Astrocyte of the spinal cord (primary cell): ENCODE measurements at regions not wholly inside any gene's neighbourhood (a gene's known extent, or its start where the extent isn't known, plus 50 kb on each side); places are given as distances from the start of the nearest gene placed in this dataset.

Experiments
- DNase-seq: peaks from one replicate; pipeline ENCODE4 v3.0.0; 2011; ENCODE audit warnings: low read depth, low spot score
- H3K4me3 ChIP-seq: 2 replicates; pipeline ENCODE4 v1.5.1; 2011; ENCODE audit warnings: low read depth, mild to moderate bottlenecking, low read length, moderate library complexity
- CTCF ChIP-seq: IDR thresholded peaks from 2 replicates; pipeline ENCODE4 v1.5.1; 2012; ENCODE audit warnings: low read depth, mild to moderate bottlenecking, low read length, inconsistent platforms
- in situ Hi-C: cut with HindIII; loops from 2 replicates; pipeline ENCODE4 v1.10.0; 2017; ENCODE audit warnings: low sequenced_read_pairs

- in situ Hi-C loops: no loop called here
- H3K4me3 ChIP-seq: no peak overlapping the region
- no peak for TF ChIP-seq CTCF
- DNase-seq: no peak
These were observed 250.1 kb upstream of the MBL2 start for GRCh38 chr10:53022611-53023088.

DNA sequence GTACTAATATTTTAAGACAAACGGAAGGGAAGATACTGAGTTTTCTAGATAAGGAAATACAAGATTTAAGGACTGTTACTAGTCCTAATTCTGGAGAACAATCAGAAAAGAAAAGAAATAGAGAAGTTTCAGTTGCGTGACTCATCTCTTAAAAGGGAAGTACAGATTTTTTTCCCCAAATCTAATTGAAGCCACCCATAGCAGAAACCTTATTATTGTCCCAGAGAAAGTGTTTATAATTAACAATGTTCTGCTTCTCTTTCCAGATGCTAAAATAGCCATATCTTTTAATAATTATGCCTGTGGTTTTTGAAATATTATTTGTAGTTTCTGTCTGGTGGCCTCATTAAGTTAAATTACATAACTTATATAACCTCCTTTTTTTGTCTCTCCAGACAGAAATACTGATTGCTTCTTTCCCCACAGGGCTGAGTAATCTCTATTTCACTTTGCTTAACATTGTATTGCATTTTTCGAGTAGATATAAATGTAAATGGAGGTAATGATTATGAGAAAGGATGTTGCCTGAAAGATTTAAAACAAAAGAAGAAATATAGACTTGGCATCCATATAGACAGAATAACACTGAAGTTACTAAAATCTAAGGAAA lies 240.7 kb upstream of the MBL2 start:
- in situ Hi-C loops: no loop called here
- no peak for DNase-seq
- no peak overlapping the region for H3K4me3 ChIP-seq
- TF ChIP-seq CTCF: no peak

DNA sequence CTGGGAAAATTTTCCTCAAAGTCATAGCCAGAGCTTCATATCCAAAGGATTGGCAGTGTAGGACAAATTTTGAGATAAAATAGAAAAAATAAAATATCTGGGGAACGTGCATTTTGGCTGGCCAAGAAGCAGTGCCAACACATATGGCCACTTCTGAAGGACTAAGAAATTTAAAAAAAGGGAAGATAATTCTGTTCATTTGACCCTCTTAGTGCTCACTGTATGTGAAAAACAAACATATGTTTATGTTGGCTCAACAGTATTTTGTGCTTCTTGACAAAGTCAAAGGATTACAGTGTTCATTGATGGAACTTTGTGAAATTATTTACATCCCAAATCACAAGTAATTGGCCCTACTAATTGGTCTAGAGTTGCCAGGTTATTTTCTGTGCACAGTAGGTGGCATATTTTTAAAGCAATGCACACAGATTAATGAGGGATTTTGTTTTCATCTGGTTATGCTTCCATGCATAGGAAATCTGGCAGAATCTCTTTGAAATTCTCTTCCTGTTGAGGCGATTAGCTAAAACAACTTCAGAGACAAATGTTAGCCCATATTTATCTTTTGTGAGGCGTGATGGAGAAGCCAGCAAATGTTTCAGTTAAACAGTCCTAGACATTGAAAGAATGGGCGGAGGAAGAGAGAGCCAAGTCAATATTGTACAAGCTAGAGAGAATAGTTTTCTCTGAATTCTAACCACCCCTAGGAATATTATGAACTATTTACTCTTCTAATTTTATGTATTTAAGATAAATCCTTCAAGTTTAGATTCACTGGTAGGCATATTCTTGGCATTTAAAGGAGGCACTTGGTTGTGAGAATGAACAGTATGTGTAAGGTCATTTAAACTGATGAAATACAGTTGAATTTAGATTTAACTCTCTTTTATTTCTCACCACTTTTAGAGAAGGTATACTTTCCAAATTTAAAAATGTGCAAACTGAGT lies 237.7 kb upstream of the MBL2 start:
- TF ChIP-seq CTCF: no peak
- no peak for DNase-seq
- in situ Hi-C loops: no loop called here
- H3K4me3 ChIP-seq: no peak overlapping the region

DNA sequence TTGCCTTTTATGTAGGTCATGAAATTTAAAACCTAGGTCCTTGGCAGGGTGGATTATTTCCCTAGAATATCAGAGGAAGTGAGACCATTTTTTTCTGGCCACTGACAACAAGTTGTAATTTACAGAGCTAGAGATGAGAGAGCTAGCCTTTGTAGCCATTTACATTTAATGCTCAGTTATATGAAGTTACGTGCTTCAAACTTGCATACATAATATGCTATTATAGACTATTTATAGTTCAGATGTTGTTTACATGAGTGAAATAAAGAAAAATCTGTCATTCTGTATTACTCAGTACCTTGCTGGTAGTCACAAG lies 234.9 kb upstream of the MBL2 start:
- TF ChIP-seq CTCF: no peak
- DNase-seq: no peak
- in situ Hi-C loops: no loop called here
- H3K4me3 ChIP-seq: no peak overlapping the region

DNA sequence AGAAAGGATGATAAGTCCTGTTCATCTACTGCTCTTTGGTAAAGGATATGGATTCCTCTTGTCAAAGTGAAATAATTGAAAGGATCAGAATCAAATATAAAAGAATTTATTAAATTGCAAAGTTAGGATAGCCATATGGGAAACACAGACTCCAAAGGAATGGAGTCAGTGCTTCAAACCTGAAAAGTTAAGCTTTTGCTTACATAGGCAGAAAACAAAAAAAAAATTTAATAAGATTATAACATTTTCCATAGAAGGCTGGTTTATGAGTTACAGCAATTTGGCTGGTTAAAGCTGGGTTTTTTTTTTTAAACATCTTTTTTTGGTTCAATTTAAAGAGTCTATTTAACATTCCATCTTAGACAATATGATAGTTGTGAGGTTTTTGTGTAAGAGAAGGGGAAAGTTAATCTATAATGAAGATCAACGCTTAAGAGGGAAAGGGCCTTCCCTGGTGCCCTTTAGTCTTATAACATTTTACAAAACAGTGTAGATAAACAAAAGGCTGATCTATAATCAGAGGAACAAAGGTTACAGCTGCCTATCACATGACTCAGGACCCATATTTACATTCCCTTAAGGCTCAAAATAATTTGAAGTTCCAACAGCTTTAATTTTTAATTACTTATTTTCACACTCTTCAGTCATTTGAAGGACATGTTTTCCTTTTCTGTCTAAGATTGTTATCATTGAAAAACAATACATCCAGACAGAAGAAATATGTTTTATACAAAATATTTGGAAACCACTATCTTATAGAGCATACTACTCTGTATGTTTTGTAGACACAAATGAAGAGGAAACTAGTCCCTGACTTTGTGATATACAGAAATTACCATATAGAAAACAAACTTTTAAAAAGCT lies 234.3 kb upstream of the MBL2 start:
- TF ChIP-seq CTCF: no peak
- no peak overlapping the region for H3K4me3 ChIP-seq
- no peak for DNase-seq
- in situ Hi-C loops: no loop called here

DNA sequence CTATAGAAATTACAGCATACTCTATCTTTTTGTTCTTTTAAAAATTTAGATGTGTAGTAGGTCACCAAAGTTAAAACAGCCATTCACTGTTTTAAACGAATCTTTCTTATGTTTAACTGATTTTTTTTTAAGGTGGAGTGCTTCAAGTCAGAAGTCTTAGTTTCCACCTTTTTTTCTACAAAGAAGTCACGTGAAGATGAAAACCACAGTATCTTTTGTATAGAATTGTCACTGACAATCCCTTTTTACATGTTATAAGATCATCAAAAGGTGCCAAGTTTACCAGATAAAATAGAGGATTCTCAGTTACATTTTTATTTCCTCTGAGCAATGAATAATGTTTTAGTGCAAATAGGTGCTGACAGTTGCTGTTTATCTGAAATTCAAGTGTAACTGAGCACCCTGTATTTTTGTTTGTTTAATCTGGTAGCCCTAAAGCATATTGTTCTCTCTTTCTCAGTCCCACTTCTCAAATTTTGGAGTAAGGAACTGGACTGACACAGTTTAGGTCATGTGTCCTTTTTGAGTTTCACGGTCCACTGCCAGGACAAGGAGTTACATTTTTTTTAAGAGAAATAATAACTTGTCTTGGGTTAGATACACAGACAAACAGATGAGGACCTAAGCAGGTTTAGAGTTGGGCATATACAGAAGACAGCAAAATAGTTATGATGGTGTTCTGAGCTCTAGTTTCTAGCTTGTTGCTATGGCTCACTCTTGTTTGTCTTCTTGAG lies 233.2 kb upstream of the MBL2 start:
- no peak for DNase-seq
- TF ChIP-seq CTCF: no peak
- H3K4me3 ChIP-seq: no peak overlapping the region
- in situ Hi-C loops: no loop called here
